ENCODE measurements at regions not wholly inside any gene's neighbourhood (a gene's known extent, or its start where the extent isn't known, plus 50 kb on each side); places are given as distances from the start of the nearest gene placed in this dataset.

GRCh38 chr2:34423301-34423700, 824.2 kb upstream of the FAM98A start:
- no peak for TF ChIP-seq HDAC2 (IDR thresholded peaks at IDR 0.05)
- no peak for TF ChIP-seq PAX8 (IDR thresholded peaks at IDR 0.05)
- TF ChIP-seq POLR2AphosphoS5 (IDR thresholded peaks at IDR 0.05; ENCODE audit: low read length) = no peak
- TF ChIP-seq FOXM1 (IDR thresholded peaks at IDR 0.05; ENCODE audit: low read depth, low read length) = no peak

All from GM12878 (cell line).